ENCODE measurements at regions not wholly inside any gene's neighbourhood (a gene's known extent, or its start where the extent isn't known, plus 50 kb on each side); places are given as distances from the start of the nearest gene placed in this dataset.
"Not testable (repeated sequence)": the region's sequence is repeated elsewhere in the genome, so short reads cannot be mapped to it uniquely, and the experiment has no call there.

- no peak for DNase-seq (ENCODE audit: low spot score)
Measured at GRCh38 chr12:29957835-29958234, 174.1 kb upstream of the TMTC1 start.

- DNase-seq (ENCODE audit: low spot score), result no peak
Measured at GRCh38 chr12:29945904-29946303, 162.2 kb upstream of the TMTC1 start.

GRCh38 chr12:29944269-29945000, 160.7 kb upstream of the TMTC1 start:
- no peak for DNase-seq (ENCODE audit: low spot score)

GRCh38 chr12:29943683-29944082, 159.9 kb upstream of the TMTC1 start:
- DNase-seq (ENCODE audit: low spot score), result no peak

GRCh38 chr12:29940811-29941210, 157.1 kb upstream of the TMTC1 start:
- DNase-seq (ENCODE audit: low spot score), result no peak

GRCh38 chr12:29930503-29930902, 146.8 kb upstream of the TMTC1 start:
- DNase-seq (ENCODE audit: low spot score), result no peak

GRCh38 chr12:29929295-29929694, 145.6 kb upstream of the TMTC1 start:
- no peak for DNase-seq (ENCODE audit: low spot score)

GRCh38 chr12:29921307-29921706, 137.6 kb upstream of the TMTC1 start:
- DNase-seq (ENCODE audit: low spot score), result peak; percentile 10

GRCh38 chr12:29908157-29908556, 124.4 kb upstream of the TMTC1 start:
- DNase-seq (ENCODE audit: low spot score), result no peak

- DNase-seq (ENCODE audit: low spot score), result no peak
Measured at GRCh38 chr12:29907461-29907860, 123.7 kb upstream of the TMTC1 start.

GRCh38 chr12:29902043-29902442, 118.3 kb upstream of the TMTC1 start:
- DNase-seq (ENCODE audit: low spot score), result no peak

- DNase-seq (ENCODE audit: low spot score), result no peak
Measured at GRCh38 chr12:29901585-29901984, 117.8 kb upstream of the TMTC1 start.

GRCh38 chr12:29899212-29899931, 115.6 kb upstream of the TMTC1 start:
- DNase-seq (ENCODE audit: low spot score), result no peak

- DNase-seq (ENCODE audit: low spot score), result no peak
Measured at GRCh38 chr12:29895966-29896365, 112.2 kb upstream of the TMTC1 start.

- no peak for DNase-seq (ENCODE audit: low spot score)
Measured at GRCh38 chr12:29893002-29893401, 109.3 kb upstream of the TMTC1 start.

- DNase-seq (ENCODE audit: low spot score), result no peak
Measured at GRCh38 chr12:29891792-29892191, 108.0 kb upstream of the TMTC1 start.

- DNase-seq (ENCODE audit: low spot score), result peak; percentile 41
Measured at GRCh38 chr12:29889737-29890136, 106.0 kb upstream of the TMTC1 start.

GRCh38 chr12:29888777-29889176, 105.0 kb upstream of the TMTC1 start:
- no peak for DNase-seq (ENCODE audit: low spot score)

GRCh38 chr12:29884957-29885356, 101.2 kb upstream of the TMTC1 start:
- not testable (repeated sequence) for DNase-seq (ENCODE audit: low spot score)

- no peak for DNase-seq (ENCODE audit: low spot score)
Measured at GRCh38 chr12:29883941-29884554, 100.3 kb upstream of the TMTC1 start.

GRCh38 chr12:29883525-29883924, 99.8 kb upstream of the TMTC1 start:
- DNase-seq (ENCODE audit: low spot score), result no peak

GRCh38 chr12:29882846-29883245, 99.1 kb upstream of the TMTC1 start:
- no peak for DNase-seq (ENCODE audit: low spot score)

- no peak for DNase-seq (ENCODE audit: low spot score)
Measured at GRCh38 chr12:29880987-29881386, 97.2 kb upstream of the TMTC1 start.

All from AG08396 (cell line).